ENCODE measurements at regions not wholly inside any gene's neighbourhood (a gene's known extent, or its start where the extent isn't known, plus 50 kb on each side); places are given as distances from the start of the nearest gene placed in this dataset.

GRCh38 chr4:183846951-183847350 lies 58.2 kb upstream of the STOX2 start:
- DNase-seq (ENCODE audit: low read depth), result no peak
- Histone ChIP-seq H3K36me3 (ENCODE audit: control insufficient read depth, insufficient read depth, low read length) (no peaks in the 10 kb centered on the region), H3K27me3 (ENCODE audit: control insufficient read depth, insufficient read depth, low read length) (no peaks in the 10 kb centered on the region), H3K4me3 (ENCODE audit: low read depth, low read length) (no peak overlapping the region)
- no peak for TF ChIP-seq CTCF (IDR thresholded peaks at IDR 0.05; ENCODE audit: insufficient read depth, low read length, poor library complexity, severe bottlenecking)

- no peak for DNase-seq (ENCODE audit: low read depth)
- H3K4me3 ChIP-seq (ENCODE audit: low read depth, low read length), result no peak overlapping the region
- TF ChIP-seq CTCF (IDR thresholded peaks at IDR 0.05; ENCODE audit: insufficient read depth, low read length, poor library complexity, severe bottlenecking), result no peak
- H3K27me3 ChIP-seq (ENCODE audit: control insufficient read depth, insufficient read depth, low read length), result no peaks in the 10 kb centered on the region
- H3K36me3 ChIP-seq (ENCODE audit: control insufficient read depth, insufficient read depth, low read length), result no peaks in the 10 kb centered on the region
These were observed 56.3 kb upstream of the STOX2 start for GRCh38 chr4:183848805-183849204.

- no peaks in the 10 kb centered on the region for H3K36me3 ChIP-seq (ENCODE audit: control insufficient read depth, insufficient read depth, low read length)
- H3K4me3 ChIP-seq (ENCODE audit: low read depth, low read length), result no peak overlapping the region
These were observed 52.1 kb upstream of the STOX2 start for GRCh38 chr4:183852910-183853547.

GRCh38 chr4:183853548-183853940 lies 51.6 kb upstream of the STOX2 start:
- Histone ChIP-seq H3K4me3 (ENCODE audit: low read depth, low read length) (no peak overlapping the region), H3K36me3 (ENCODE audit: control insufficient read depth, insufficient read depth, low read length) (no peaks in the 10 kb centered on the region), H3K27me3 (ENCODE audit: control insufficient read depth, insufficient read depth, low read length) (no peaks in the 10 kb centered on the region)
- DNase-seq (ENCODE audit: low read depth), result no peak
- TF ChIP-seq CTCF (IDR thresholded peaks at IDR 0.05; ENCODE audit: insufficient read depth, low read length, poor library complexity, severe bottlenecking), result no peak

More at GRCh38 chr4:183852910-183853547, 52.1 kb upstream of the STOX2 start:
- TF ChIP-seq CTCF (IDR thresholded peaks at IDR 0.05; ENCODE audit: insufficient read depth, low read length, poor library complexity, severe bottlenecking), result no peak
- no peaks in the 10 kb centered on the region for H3K27me3 ChIP-seq (ENCODE audit: control insufficient read depth, insufficient read depth, low read length)
- no peak for DNase-seq (ENCODE audit: low read depth)

All from kidney epithelial cell (primary cell).